GM12872 (cell line): ENCODE measurements at regions not wholly inside any gene's neighbourhood (a gene's known extent, or its start where the extent isn't known, plus 50 kb on each side); places are given as distances from the start of the nearest gene placed in this dataset.

Experiments used
- CTCF ChIP-seq: IDR thresholded peaks from 3 replicates; pipeline ENCODE4 v1.5.1; 2011; ENCODE audit warnings: low read depth, mild to moderate bottlenecking, low read length, moderate library complexity; ENCODE audit not compliant: insufficient read depth

- TF ChIP-seq CTCF = no peak
These were observed 106.8 kb downstream of the HRH4 start for GRCh38 chr18:24567199-24567598.

DNA sequence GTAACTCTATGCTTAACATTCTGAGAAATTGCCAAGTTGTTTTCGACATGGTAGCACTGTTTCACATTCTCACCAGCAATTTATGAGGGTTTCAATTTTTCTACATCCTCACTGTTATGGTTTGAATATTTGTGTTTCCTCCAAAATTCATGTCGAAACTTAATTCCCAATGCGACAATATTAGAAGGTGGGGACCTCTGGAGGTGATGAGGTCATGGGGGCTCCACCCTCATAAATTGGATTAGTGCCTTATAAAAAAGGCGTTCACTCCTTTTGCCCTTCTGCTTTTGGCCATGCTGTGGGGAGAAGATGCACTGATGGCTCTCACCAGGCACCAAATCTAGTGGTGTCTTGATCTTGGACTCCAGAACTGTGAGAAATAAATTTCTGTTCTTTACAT is 110.3 kb downstream of the HRH4 start:
- TF ChIP-seq CTCF = no peak

DNA sequence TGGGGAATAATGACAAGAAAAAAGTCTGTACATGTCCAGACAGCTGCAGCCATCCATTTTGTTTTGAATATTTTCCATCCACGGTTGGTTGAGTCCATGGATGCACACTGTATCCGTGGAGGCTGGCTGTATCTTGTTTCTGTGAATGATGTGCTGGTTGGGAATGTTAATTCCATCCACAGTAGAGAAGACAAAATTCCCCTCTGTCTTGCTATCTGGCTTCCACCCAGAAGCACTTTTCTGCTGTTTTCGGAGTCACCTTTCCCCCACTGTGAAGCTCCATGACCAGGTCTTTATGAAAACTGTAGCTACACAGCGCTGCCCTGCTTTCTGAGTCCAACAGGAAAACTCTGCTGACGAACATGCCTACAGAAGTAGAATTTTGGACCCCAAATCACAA is 122.3 kb downstream of the HRH4 start:
- no peak for TF ChIP-seq CTCF

GRCh38 chr18:24584205-24584604 is 123.8 kb downstream of the HRH4 start:
- no peak for TF ChIP-seq CTCF

GRCh38 chr18:24584813-24585212 is 124.4 kb downstream of the HRH4 start:
- no peak for TF ChIP-seq CTCF

GRCh38 chr18:24585996-24586566 is 125.6 kb downstream of the HRH4 start:
- no peak for TF ChIP-seq CTCF

- TF ChIP-seq CTCF = no peak
These were observed 126.4 kb downstream of the HRH4 start for GRCh38 chr18:24586662-24587360.

DNA sequence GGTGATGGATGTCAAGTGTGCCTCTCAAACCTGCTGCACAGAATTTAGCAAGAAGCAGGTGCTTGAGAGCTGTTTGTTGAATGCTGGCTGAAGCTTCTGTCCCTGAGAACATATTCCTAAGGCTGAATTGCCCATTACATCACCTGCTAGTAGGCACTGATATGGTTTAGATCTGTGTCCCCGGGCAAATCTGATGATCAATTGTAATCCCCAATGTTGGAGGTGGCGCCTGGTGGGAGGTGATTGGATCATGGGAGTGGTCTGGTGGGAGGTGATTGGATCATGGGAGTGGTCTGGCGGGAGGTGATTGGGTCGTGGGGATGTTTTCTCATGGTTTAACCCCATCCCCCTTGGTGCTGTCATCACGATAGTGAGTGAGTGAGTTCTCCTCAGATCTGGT is 128.0 kb downstream of the HRH4 start:
- no peak for TF ChIP-seq CTCF
